ENCODE measurements at regions not wholly inside any gene's neighbourhood (a gene's known extent, or its start where the extent isn't known, plus 50 kb on each side); places are given as distances from the start of the nearest gene placed in this dataset.

DNA sequence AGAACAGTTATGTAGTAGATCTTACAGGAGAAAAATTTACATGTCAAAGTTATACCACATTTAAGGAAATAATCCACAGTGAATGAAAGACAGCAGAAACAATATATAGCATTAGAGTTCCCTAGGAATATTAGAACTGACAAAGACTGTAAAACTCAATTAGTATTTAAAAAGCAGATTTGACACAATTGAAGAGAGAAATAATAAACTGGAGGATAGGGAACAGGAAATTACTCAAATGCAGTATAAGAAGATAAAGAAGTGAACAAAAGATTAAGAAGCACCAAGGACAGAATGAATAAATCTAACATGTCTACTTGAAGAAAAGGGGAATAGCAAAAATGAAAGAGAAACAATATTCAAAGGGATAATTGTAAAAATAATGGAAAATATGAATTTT lies 132.6 kb upstream of the CHRNA7 start:
- intact Hi-C loops (cut with DNase I), result no loop called here
- no peak for ATAC-seq
- H3K4me1 ChIP-seq, result no peaks in the 10 kb centered on the region

DNA sequence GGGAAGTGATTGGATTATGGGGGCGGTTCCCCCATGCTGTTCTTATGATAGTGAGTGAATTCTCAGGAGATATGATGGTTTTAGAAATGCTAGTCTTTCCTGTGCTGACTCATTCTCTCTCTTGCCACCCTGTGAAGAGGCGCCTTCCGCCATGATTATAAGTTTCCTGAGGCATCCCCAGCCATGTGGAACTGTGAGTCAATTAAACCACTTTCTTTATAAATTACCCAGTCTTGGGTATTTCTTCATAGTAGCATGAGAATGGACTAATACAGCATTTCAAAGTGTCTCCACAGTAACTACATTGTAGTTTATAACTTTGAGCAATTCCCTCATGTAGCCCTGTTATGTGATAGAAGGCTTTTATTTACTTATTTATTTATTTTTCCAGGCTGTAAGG lies 128.8 kb upstream of the CHRNA7 start:
- H3K27ac ChIP-seq, result no peak overlapping the region
- H3K36me3 ChIP-seq, result no peaks in the 10 kb centered on the region
- H3K4me1 ChIP-seq, result no peaks in the 10 kb centered on the region
- no peak for ATAC-seq
- no peak for DNase-seq
- TF ChIP-seq, protein P1, sequence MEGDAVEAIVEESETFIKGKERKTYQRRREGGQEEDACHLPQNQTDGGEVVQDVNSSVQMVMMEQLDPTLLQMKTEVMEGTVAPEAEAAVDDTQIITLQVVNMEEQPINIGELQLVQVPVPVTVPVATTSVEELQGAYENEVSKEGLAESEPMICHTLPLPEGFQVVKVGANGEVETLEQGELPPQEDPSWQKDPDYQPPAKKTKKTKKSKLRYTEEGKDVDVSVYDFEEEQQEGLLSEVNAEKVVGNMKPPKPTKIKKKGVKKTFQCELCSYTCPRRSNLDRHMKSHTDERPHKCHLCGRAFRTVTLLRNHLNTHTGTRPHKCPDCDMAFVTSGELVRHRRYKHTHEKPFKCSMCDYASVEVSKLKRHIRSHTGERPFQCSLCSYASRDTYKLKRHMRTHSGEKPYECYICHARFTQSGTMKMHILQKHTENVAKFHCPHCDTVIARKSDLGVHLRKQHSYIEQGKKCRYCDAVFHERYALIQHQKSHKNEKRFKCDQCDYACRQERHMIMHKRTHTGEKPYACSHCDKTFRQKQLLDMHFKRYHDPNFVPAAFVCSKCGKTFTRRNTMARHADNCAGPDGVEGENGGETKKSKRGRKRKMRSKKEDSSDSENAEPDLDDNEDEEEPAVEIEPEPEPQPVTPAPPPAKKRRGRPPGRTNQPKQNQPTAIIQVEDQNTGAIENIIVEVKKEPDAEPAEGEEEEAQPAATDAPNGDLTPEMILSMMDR (IDR thresholded peaks at IDR 0.05), result no peak
- H3K4me3 ChIP-seq, result no peak overlapping the region
- intact Hi-C loops (cut with DNase I), result no loop called here
- no peaks in the 10 kb centered on the region for H3K27me3 ChIP-seq
- H3K9me3 ChIP-seq, result peaks cover 4% of the 10 kb centered on the region

More for the DNA sequence above, 132.6 kb upstream of the CHRNA7 start:
- no peaks in the 10 kb centered on the region for H3K27me3 ChIP-seq
- H3K9me3 ChIP-seq, result peaks cover 4% of the 10 kb centered on the region
- no peak for DNase-seq
- TF ChIP-seq, protein P1 (IDR thresholded peaks at IDR 0.05), result no peak
- no peak overlapping the region for H3K27ac ChIP-seq
- H3K4me3 ChIP-seq, result no peak overlapping the region
- no peaks in the 10 kb centered on the region for H3K36me3 ChIP-seq

DNA sequence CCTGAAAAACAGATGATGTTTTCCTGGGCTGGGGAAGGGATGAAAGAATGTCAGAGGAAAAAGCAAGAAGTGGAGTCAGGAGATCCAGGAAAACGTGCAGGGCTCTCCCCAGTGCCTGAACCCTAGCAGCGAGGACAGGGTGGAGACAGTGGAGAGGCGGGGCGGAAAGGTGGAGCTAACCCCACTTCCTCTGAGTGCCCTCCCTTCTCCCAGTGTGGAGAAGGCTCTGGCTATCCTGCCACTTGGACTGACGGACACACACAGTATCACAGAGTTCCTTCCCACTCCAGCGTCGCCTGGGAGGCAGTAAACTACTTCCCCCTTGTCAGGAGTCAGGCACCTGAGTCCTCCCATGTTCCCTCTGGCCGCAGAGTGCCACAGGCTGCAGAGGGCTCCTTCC lies 125.3 kb upstream of the CHRNA7 start:
- peak; percentile 80 for ATAC-seq
- Histone ChIP-seq H3K4me3 (no peak overlapping the region), H3K9me3 (no peaks in the 10 kb centered on the region), H3K27me3 (no peaks in the 10 kb centered on the region), H3K27ac (no peak overlapping the region), H3K4me1 (no peaks in the 10 kb centered on the region), H3K36me3 (no peaks in the 10 kb centered on the region)
- intact Hi-C loops (cut with DNase I), result no loop called here
- TF ChIP-seq, protein P1 (IDR thresholded peaks at IDR 0.05), result no peak
- DNase-seq, result no peak

DNA sequence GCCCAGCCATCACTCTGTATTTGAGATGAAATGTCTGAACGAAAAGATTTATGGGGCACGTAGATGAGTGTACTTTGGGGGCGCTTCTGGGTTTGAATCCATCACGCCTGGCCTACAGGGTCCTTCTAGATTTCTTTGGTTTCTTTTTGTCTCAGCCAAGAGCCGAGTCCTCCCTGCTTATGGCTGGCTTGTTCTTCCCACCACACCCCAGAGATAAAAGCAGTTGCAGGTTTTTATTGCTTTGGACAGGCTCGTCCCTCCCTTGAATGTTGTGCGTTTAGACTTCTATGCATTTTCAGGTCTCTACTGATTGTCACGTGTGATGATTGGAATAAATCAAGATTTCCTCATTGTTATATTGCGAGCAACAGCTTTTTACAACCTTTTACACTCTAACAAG lies 104.8 kb upstream of the CHRNA7 start:
- H3K4me1 ChIP-seq, result no peaks in the 10 kb centered on the region
- intact Hi-C loops (cut with DNase I), result no loop called here

DNA sequence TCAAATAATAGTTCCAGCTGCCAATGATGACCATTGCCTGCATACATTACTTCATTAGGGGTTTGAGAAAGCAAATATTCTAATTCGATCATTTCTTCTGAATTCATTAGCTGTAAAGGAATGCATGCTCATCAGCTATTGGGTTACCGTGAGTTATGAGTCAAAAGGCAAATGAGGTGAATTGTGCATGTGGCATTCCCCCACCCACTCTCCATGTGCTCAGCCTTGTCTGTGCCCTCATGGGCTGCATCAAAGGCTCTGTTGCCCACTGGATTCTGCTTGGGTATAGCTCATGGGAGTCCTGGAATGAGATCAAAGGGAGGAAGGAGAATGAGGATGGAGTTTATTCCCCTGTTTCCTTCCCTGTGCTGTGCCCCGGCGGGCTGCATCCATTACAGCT lies 99.3 kb upstream of the CHRNA7 start:
- Histone ChIP-seq H3K36me3 (no peaks in the 10 kb centered on the region), H3K4me1 (no peaks in the 10 kb centered on the region), H3K9me3 (no peaks in the 10 kb centered on the region), H3K27me3 (no peaks in the 10 kb centered on the region), H3K4me3 (no peak overlapping the region), H3K27ac (no peak overlapping the region)
- ATAC-seq (no peak), DNase-seq (no peak)
- TF ChIP-seq, protein P1 (IDR thresholded peaks at IDR 0.05), result no peak
- intact Hi-C loops (cut with DNase I), result no loop called here

More for the DNA sequence above, 104.8 kb upstream of the CHRNA7 start:
- Histone ChIP-seq H3K27me3 (no peaks in the 10 kb centered on the region), H3K27ac (no peak overlapping the region), H3K9me3 (no peaks in the 10 kb centered on the region), H3K36me3 (no peaks in the 10 kb centered on the region), H3K4me3 (no peak overlapping the region)
- ATAC-seq (no peak), DNase-seq (no peak)
- TF ChIP-seq, protein P1 (IDR thresholded peaks at IDR 0.05), result no peak

DNA sequence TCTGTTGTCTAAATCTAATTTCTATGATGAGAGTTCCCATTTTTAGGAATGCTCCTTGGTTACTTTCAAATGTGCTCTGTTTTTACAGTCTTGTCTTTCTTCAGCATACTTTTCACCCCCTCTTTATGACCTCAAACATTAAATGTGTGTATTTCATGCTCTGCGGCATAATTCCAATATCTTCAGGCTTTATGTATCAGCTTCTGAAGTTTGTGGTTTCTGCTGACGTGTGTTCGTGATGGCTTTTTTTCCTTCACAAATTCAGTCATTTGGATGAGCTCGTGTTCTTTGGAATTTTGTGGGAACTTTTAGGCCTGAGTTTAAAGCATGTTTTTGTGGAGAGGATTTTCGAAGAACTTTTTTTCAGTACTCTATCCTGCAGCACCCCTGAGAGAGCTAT lies 97.7 kb upstream of the CHRNA7 start:
- no peaks in the 10 kb centered on the region for H3K9me3 ChIP-seq
- intact Hi-C loops (cut with DNase I), result no loop called here
- H3K27ac ChIP-seq, result no peak overlapping the region
- H3K4me1 ChIP-seq, result no peaks in the 10 kb centered on the region
- no peak for DNase-seq
- ATAC-seq, result no peak
- no peaks in the 10 kb centered on the region for H3K27me3 ChIP-seq
- no peak overlapping the region for H3K4me3 ChIP-seq
- H3K36me3 ChIP-seq, result no peaks in the 10 kb centered on the region
- TF ChIP-seq, protein P1 (IDR thresholded peaks at IDR 0.05), result no peak
